HCT116 (cell line): ENCODE measurements at regions not wholly inside any gene's neighbourhood (a gene's known extent, or its start where the extent isn't known, plus 50 kb on each side); places are given as distances from the start of the nearest gene placed in this dataset.

ENCODE experiments used
- ATAC-seq: fragments of 200-7000 bp; cut with Tn5 transposase; 2 replicates; pipeline ENCODE4 v1.9.1; 2020; ENCODE audit warnings: mild to moderate bottlenecking, moderate library complexity
- BruUV-seq: library from RNA; stranded (reverse); fragments of 400-500 nt; replicated peaks from 2 replicates; lab custom pipeline; 2021; lab: Mats Ljungman, UMichigan
- CTCF ChIA-PET: fragments of 300-600 bp; sonication (Branson Sonifier 250); formaldehyde crosslinking; loops from one replicate; lab custom pipeline; 2021; ENCODE audit warnings: antibody characterized with exemption; lab: Charles Lee
- POLR2A ChIA-PET: fragments of 300-600, 350-600 bp; sonication (Branson Sonifier 250); formaldehyde crosslinking; loops from one replicate; lab custom pipeline; 2021; ENCODE audit warnings: antibody characterized with exemption; lab: Charles Lee
- RAD21 ChIA-PET, 2 experiments: fragments of 300-600 bp; sonication (Branson Sonifier 250); formaldehyde crosslinking; loops; one replicate each; lab custom pipeline; 2023; ENCODE audit warnings: low total read pairs in 2 of 2; ENCODE audit not compliant: uncharacterized antibody in 2 of 2, unreplicated experiment in 2 of 2, low non-redundant PET in 1 of 2; lab: Charles Lee
- DNase-seq: peaks from one replicate; pipeline ENCODE4 v3.0.0-alpha.2; 2010; ENCODE audit warnings: low read depth, low spot score
- H2AFZ ChIP-seq: fragments of 200-600 bp; shearing (Covaris generic), sonication (generic); 2 replicates; pipeline ENCODE4 v1.6.1; 2017; ENCODE audit warnings: low read depth, mixed run types, mixed read lengths, antibody characterized with exemption, low read length; ENCODE audit not compliant: poor library complexity, severe bottlenecking
- H3K27ac ChIP-seq: 2 replicates; pipeline ENCODE4 v1.5.1; 2012; ENCODE audit warnings: low read depth, low read length
- H3K27me3 ChIP-seq: fragments of 200-600 bp; sonication (generic); 2 replicates; pipeline ENCODE4 v1.6.1; 2016; ENCODE audit warnings: mixed run types, low read length, mixed read lengths; ENCODE audit not compliant: insufficient read depth
- H3K36me3 ChIP-seq, 2 experiments: fragments of 200-500 bp in 1 of 2; fragments of 200-600 bp in 1 of 2; sonication (Bioruptor generic) in 1 of 2; sonication (generic) in 1 of 2; 2 replicates each; pipeline versions ENCODE4 v1.5.1 to v1.6.1; 2014 to 2016; ENCODE audit warnings: low read length in 2 of 2, inconsistent platforms in 1 of 2, mixed read lengths in 1 of 2, mixed run types in 1 of 2; ENCODE audit not compliant: insufficient read depth in 2 of 2, control insufficient read depth in 1 of 2
- H3K4me1 ChIP-seq, 2 experiments: fragments of 200-600 bp in 1 of 2; sonication (generic) in 1 of 2; 2 replicates each; pipeline versions ENCODE4 v1.5.1 to v1.6.1; 2012 to 2017; ENCODE audit warnings: low read length in 2 of 2, inconsistent platforms in 1 of 2, mild to moderate bottlenecking in 1 of 2, mixed read lengths in 1 of 2, mixed run types in 1 of 2, moderate library complexity in 1 of 2; ENCODE audit not compliant: insufficient read depth in 2 of 2, control insufficient read depth in 1 of 2
- H3K4me2 ChIP-seq: fragments of 200-600 bp; sonication (generic); 2 replicates; pipeline ENCODE4 v1.6.1; 2017; ENCODE audit warnings: mixed run types, low read length, mixed read lengths
- H3K4me3 ChIP-seq, 2 experiments: fragments of 200-600 bp in 1 of 2; sonication (generic) in 1 of 2; replicated peaks in 1 of 2; 2 replicates each; pipeline ENCODE4 v1.5.1; 2011 to 2016; ENCODE audit warnings: low read length in 2 of 2, control low read depth in 1 of 2, low read depth in 1 of 2, mild to moderate bottlenecking in 1 of 2, mixed read lengths in 1 of 2, mixed run types in 1 of 2
- H3K79me2 ChIP-seq: fragments of 200-600 bp; sonication (generic); 2 replicates; pipeline ENCODE4 v1.6.1; 2017; ENCODE audit warnings: mild to moderate bottlenecking, mixed run types, low read length, moderate library complexity, mixed read lengths; ENCODE audit not compliant: insufficient read depth
- H3K9ac ChIP-seq: fragments of 200-600 bp; sonication (generic); 2 replicates; pipeline ENCODE4 v1.6.1; 2016; ENCODE audit warnings: low read length, mixed read lengths
- H3K9me2 ChIP-seq: fragments of 200-600 bp; sonication (generic), shearing (Covaris generic); 2 replicates; pipeline ENCODE4 v1.6.1; 2017; ENCODE audit warnings: mixed run types, mild to moderate bottlenecking, moderate library complexity; ENCODE audit not compliant: insufficient read depth
- H3K9me3 ChIP-seq, 2 experiments: fragments of 200-500 bp in 1 of 2; fragments of 200-600 bp in 1 of 2; sonication (Bioruptor generic) in 1 of 2; sonication (generic) in 1 of 2; 2 replicates each; pipeline ENCODE4 v1.6.1; 2014 to 2017; ENCODE audit warnings: low read length in 2 of 2, mixed read lengths in 2 of 2, inconsistent platforms in 1 of 2, low read depth in 1 of 2, mild to moderate bottlenecking in 1 of 2, mixed run types in 1 of 2, moderate library complexity in 1 of 2; ENCODE audit not compliant: control insufficient read depth in 1 of 2, insufficient read depth in 1 of 2
- H4K20me1 ChIP-seq: fragments of 200-600 bp; sonication (generic), shearing (Covaris generic); 2 replicates; pipeline ENCODE4 v1.6.1; 2017; ENCODE audit warnings: mixed run types, mild to moderate bottlenecking, moderate library complexity; ENCODE audit not compliant: insufficient read depth
- CBX3 ChIP-seq: IDR thresholded peaks from 2 replicates; pipeline ENCODE4 v1.6.1; 2012; ENCODE audit warnings: low read depth
- CEBPB ChIP-seq: IDR thresholded peaks from 2 replicates; pipeline ENCODE4 v1.6.1; 2012; ENCODE audit warnings: low read depth
- CTCF ChIP-seq, 3 experiments: fragments of 200-600 bp in 1 of 3; sonication (generic) in 1 of 3; IDR thresholded peaks in 2 of 3; conservative IDR thresholded peaks in 1 of 3; 2 replicates each; pipeline ENCODE4 v1.5.1; 2012 to 2017; ENCODE audit warnings: low read depth in 2 of 3, low read length in 2 of 3, antibody characterized with exemption in 1 of 3, borderline replicate concordance in 1 of 3, control low read depth in 1 of 3, mild to moderate bottlenecking in 1 of 3, mixed read lengths in 1 of 3, mixed run types in 1 of 3, moderate library complexity in 1 of 3; ENCODE audit not compliant: insufficient read depth in 1 of 3
- EGR1 ChIP-seq: IDR thresholded peaks from 2 replicates; pipeline ENCODE4 v1.6.1; 2012; ENCODE audit warnings: low read depth
- ELF1 ChIP-seq: IDR thresholded peaks from 2 replicates; pipeline ENCODE4 v1.6.1; 2012; ENCODE audit warnings: low read depth, borderline replicate concordance
- EZH2 ChIP-seq: fragments of 200-600 bp; sonication (generic); IDR thresholded peaks from 2 replicates; pipeline ENCODE4 v1.6.1; 2017; ENCODE audit warnings: antibody characterized with exemption, mixed run types
- EZH2phosphoT487 ChIP-seq: fragments of 200-600 bp; IDR thresholded peaks from 2 replicates; pipeline ENCODE4 v1.6.1; 2018; ENCODE audit warnings: antibody characterized with exemption, borderline replicate concordance
- JUND ChIP-seq: IDR thresholded peaks from 2 replicates; pipeline ENCODE4 v1.6.1; 2012
- POLR2A ChIP-seq: IDR thresholded peaks from 2 replicates; pipeline ENCODE4 v1.7.0; 2011; ENCODE audit warnings: borderline replicate concordance; ENCODE audit not compliant: insufficient read depth, insufficient read length; ENCODE audit errors: extremely low read depth
- POLR2AphosphoS5 ChIP-seq: IDR thresholded peaks from 2 replicates; pipeline ENCODE4 v1.6.1; 2011; ENCODE audit warnings: mild to moderate bottlenecking, low read depth, low read length, moderate library complexity
- SIN3A ChIP-seq: IDR thresholded peaks from 2 replicates; pipeline ENCODE4 v1.6.1; 2012; ENCODE audit warnings: low read depth
- SP1 ChIP-seq: IDR thresholded peaks from 2 replicates; pipeline ENCODE4 v1.6.1; 2012; ENCODE audit warnings: low read depth
- SRF ChIP-seq: IDR thresholded peaks from 2 replicates; pipeline ENCODE4 v1.6.1; 2012; ENCODE audit warnings: low read depth
- TCF7L2 ChIP-seq: IDR thresholded peaks from 2 replicates; pipeline ENCODE4 v1.7.0; 2011; ENCODE audit warnings: borderline replicate concordance, inconsistent platforms; ENCODE audit not compliant: insufficient read depth, insufficient read length; ENCODE audit errors: extremely low read depth
- ZNF274 ChIP-seq: fragments of 200-500 bp; sonication (Bioruptor generic); IDR thresholded peaks from 2 replicates; pipeline ENCODE4 v1.6.1; 2014; ENCODE audit warnings: mild to moderate bottlenecking, low read depth, low read length, inconsistent platforms
- intact Hi-C: fragments of 100-400 bp; cut with micrococcal nuclease; formaldehyde crosslinking; loops from 2 replicates; pipeline ENCODE4 v1.10.0; 2022
- TF ChIP-seq, protein P1 (sequence below): IDR thresholded peaks from 2 replicates; pipeline ENCODE4 v1.6.1; 2012
- TF ChIP-seq, protein P2 (sequence below): IDR thresholded peaks from 2 replicates; pipeline ENCODE4 v1.6.1; 2012
- TF ChIP-seq, protein P3 (sequence below): IDR thresholded peaks from 2 replicates; pipeline ENCODE4 v1.6.1; 2011; ENCODE audit warnings: mild to moderate bottlenecking, low read length, moderate library complexity; ENCODE audit not compliant: insufficient replicate concordance; ENCODE audit errors: extremely low read depth
- TF ChIP-seq, protein P4 (sequence below): IDR thresholded peaks from 2 replicates; pipeline ENCODE4 v1.6.1; 2012; ENCODE audit warnings: low read depth

DNA sequence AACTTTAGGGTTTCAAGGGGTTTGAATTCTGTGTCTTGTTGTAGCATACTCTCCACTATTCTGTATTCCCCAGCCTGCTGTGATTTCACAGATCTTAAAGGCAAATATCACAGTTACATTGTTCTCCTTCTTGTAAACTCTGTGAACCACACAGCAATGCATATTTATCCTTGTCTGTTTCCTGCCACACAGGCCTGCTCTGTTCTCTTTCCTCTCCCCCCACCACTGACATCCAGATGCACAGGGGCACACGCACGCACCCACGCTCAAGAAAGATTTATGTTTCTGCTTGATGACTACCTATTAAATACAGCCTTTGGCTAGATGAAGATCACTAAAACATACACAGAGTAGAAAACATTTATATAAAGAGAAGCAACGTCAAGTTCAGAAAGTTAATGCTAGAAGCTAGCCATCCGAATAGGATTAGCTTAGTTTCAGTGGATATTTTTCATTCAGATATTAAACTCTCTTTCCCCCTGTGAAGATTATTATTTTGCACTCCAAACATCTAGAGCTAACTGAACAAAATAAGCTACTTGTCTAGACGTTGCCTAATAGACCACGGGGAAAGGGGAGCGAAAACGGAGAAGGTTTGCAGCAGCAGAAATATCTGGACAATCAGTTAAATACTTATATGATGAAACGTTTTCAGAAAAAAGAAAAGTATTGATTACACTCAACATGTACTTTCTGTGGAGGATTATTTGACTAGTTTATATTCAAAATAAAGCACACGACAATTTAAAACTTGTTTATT lies 193.1 kb upstream of the SEMA3C start:
- Histone ChIP-seq H4K20me1 (no peaks in the 10 kb centered on the region), H2AFZ (peak overlapping the region; percentile 39), H3K9me2 (no peaks in the 10 kb centered on the region), H3K36me3 (no peaks in the 10 kb centered on the region), H3K4me3 (no peak overlapping the region), H3K4me1 (0 out of 4 replicates have a peak, but pooled peaks cover 0 to 3% of the 10 kb centered on the region in 2 experiments), H3K79me2 (no peaks in the 10 kb centered on the region), H3K27me3 (no peaks in the 10 kb centered on the region), H3K9me3 (no peaks in the 10 kb centered on the region), H3K4me2 (no peak overlapping the region), H3K9ac (no peak overlapping the region), H3K27ac (no peak overlapping the region)
- ChIA-PET RAD21 (no interaction called here), CTCF (no interaction called here), POLR2A (no interaction called here)
- DNase-seq = no peak
- no peak for ATAC-seq
- TF ChIP-seq ZNF274 = no peak
- no peak for TF ChIP-seq POLR2A
- no peak for TF ChIP-seq EZH2
- TF ChIP-seq ELF1 = no peak
- TF ChIP-seq SP1 = no peak
- TF ChIP-seq EGR1 = no peak
- no peak for TF ChIP-seq SRF
- TF ChIP-seq EZH2phosphoT487 = no peak
- no peak for TF ChIP-seq TCF7L2
- TF ChIP-seq JUND = no peak
- TF ChIP-seq, protein P1, sequence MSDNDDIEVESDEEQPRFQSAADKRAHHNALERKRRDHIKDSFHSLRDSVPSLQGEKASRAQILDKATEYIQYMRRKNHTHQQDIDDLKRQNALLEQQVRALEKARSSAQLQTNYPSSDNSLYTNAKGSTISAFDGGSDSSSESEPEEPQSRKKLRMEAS = no peak
- TF ChIP-seq, protein P2, sequence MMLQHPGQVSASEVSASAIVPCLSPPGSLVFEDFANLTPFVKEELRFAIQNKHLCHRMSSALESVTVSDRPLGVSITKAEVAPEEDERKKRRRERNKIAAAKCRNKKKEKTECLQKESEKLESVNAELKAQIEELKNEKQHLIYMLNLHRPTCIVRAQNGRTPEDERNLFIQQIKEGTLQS = no peak
- TF ChIP-seq POLR2AphosphoS5 = no peak
- TF ChIP-seq CTCF (IDR thresholded peaks at IDR 0.05 in 2 of 3, conservative IDR thresholded peaks at IDR 0.05 in 1 of 3; ENCODE audit: borderline replicate concordance in 1 of 3, insufficient read depth in 1 of 3, low read depth in 2 of 3, low read length in 2 of 3) = no peak
- TF ChIP-seq CEBPB = no peak
- TF ChIP-seq, protein P3, sequence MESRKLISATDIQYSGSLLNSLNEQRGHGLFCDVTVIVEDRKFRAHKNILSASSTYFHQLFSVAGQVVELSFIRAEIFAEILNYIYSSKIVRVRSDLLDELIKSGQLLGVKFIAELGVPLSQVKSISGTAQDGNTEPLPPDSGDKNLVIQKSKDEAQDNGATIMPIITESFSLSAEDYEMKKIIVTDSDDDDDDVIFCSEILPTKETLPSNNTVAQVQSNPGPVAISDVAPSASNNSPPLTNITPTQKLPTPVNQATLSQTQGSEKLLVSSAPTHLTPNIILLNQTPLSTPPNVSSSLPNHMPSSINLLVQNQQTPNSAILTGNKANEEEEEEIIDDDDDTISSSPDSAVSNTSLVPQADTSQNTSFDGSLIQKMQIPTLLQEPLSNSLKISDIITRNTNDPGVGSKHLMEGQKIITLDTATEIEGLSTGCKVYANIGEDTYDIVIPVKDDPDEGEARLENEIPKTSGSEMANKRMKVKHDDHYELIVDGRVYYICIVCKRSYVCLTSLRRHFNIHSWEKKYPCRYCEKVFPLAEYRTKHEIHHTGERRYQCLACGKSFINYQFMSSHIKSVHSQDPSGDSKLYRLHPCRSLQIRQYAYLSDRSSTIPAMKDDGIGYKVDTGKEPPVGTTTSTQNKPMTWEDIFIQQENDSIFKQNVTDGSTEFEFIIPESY = no peak
- no peak for TF ChIP-seq CBX3
- no peak for TF ChIP-seq SIN3A
- TF ChIP-seq, protein P4, sequence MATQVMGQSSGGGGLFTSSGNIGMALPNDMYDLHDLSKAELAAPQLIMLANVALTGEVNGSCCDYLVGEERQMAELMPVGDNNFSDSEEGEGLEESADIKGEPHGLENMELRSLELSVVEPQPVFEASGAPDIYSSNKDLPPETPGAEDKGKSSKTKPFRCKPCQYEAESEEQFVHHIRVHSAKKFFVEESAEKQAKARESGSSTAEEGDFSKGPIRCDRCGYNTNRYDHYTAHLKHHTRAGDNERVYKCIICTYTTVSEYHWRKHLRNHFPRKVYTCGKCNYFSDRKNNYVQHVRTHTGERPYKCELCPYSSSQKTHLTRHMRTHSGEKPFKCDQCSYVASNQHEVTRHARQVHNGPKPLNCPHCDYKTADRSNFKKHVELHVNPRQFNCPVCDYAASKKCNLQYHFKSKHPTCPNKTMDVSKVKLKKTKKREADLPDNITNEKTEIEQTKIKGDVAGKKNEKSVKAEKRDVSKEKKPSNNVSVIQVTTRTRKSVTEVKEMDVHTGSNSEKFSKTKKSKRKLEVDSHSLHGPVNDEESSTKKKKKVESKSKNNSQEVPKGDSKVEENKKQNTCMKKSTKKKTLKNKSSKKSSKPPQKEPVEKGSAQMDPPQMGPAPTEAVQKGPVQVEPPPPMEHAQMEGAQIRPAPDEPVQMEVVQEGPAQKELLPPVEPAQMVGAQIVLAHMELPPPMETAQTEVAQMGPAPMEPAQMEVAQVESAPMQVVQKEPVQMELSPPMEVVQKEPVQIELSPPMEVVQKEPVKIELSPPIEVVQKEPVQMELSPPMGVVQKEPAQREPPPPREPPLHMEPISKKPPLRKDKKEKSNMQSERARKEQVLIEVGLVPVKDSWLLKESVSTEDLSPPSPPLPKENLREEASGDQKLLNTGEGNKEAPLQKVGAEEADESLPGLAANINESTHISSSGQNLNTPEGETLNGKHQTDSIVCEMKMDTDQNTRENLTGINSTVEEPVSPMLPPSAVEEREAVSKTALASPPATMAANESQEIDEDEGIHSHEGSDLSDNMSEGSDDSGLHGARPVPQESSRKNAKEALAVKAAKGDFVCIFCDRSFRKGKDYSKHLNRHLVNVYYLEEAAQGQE = no peak
- intact Hi-C loops = no loop called here
- BruUV-seq = no TSS peak
